ENCODE measurements at regions not wholly inside any gene's neighbourhood (a gene's known extent, or its start where the extent isn't known, plus 50 kb on each side); places are given as distances from the start of the nearest gene placed in this dataset.

DNA sequence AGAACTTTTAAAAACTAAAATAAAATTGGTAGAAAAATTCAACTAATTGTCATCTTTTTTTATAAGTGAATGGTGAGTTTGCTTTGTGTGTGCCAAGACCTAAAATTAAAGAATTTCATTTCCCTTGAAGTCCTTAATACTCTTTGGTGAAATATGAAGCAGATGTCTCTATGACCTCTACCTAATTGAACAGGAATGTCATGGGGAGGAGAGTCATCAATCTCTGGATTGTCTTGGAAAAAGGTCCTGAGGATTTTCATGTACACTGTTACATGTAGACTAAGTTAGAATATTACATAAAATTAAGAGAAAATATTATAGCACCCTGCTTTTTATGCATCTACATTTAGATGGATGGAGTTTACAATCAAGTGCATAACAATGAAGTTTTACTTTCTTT lies 177.9 kb upstream of the LRP1B start:
- Mint-ChIP-seq H3K4me3 (no peak overlapping the region), H3K9me3 (peaks cover 12% of the 10 kb centered on the region), H3K27ac (no peak overlapping the region), H3K27me3 (no peaks in the 10 kb centered on the region), H3K36me3 (ENCODE audit: low read depth) (no peaks in the 10 kb centered on the region), H3K4me1 (no peaks in the 10 kb centered on the region)
- TF ChIP-seq, protein P1, sequence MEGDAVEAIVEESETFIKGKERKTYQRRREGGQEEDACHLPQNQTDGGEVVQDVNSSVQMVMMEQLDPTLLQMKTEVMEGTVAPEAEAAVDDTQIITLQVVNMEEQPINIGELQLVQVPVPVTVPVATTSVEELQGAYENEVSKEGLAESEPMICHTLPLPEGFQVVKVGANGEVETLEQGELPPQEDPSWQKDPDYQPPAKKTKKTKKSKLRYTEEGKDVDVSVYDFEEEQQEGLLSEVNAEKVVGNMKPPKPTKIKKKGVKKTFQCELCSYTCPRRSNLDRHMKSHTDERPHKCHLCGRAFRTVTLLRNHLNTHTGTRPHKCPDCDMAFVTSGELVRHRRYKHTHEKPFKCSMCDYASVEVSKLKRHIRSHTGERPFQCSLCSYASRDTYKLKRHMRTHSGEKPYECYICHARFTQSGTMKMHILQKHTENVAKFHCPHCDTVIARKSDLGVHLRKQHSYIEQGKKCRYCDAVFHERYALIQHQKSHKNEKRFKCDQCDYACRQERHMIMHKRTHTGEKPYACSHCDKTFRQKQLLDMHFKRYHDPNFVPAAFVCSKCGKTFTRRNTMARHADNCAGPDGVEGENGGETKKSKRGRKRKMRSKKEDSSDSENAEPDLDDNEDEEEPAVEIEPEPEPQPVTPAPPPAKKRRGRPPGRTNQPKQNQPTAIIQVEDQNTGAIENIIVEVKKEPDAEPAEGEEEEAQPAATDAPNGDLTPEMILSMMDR (IDR thresholded peaks at IDR 0.05) = no peak
- ChIA-PET POLR2A (no interaction called here), CTCF (no interaction called here)
- no peak for ATAC-seq (ENCODE audit: low read depth)
- DNase-seq = no peak
- intact Hi-C loops (cut with micrococcal nuclease) = no loop called here

DNA sequence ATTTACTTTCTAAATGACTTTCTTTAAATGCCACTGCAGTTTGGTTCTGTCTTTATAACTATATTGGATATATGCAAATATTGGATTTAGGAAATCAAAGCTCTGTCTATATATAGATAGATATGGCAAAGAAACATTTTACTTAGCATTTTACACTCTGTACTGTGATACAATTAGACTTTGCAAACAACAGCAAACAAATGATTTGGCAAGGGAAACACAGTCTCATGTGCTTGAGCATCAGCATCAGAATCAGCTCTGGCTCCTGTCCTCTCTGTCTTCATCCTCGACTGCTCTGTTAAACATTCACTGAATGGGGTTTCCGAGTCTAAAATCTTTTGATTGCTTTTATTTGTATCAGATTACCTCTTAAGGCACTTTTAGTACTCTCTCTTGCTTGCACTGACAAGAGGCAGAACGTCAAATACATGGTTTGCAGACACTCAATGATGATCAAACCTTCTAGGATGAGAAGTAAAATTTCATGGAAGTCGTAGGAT lies 176.8 kb upstream of the LRP1B start:
- peaks cover 12% of the 10 kb centered on the region for H3K9me3 Mint-ChIP-seq
- no peaks in the 10 kb centered on the region for H3K36me3 Mint-ChIP-seq (ENCODE audit: low read depth)
- H3K4me1 Mint-ChIP-seq = no peaks in the 10 kb centered on the region
- ChIA-PET CTCF (no interaction called here), POLR2A (no interaction called here)
- H3K27ac Mint-ChIP-seq = no peak overlapping the region
- no peak overlapping the region for H3K4me3 Mint-ChIP-seq
- DNase-seq (no peak), ATAC-seq (ENCODE audit: low read depth) (no peak)
- intact Hi-C loops (cut with micrococcal nuclease) = no loop called here
- no peaks in the 10 kb centered on the region for H3K27me3 Mint-ChIP-seq
- TF ChIP-seq, protein P1 (IDR thresholded peaks at IDR 0.05) = no peak

DNA sequence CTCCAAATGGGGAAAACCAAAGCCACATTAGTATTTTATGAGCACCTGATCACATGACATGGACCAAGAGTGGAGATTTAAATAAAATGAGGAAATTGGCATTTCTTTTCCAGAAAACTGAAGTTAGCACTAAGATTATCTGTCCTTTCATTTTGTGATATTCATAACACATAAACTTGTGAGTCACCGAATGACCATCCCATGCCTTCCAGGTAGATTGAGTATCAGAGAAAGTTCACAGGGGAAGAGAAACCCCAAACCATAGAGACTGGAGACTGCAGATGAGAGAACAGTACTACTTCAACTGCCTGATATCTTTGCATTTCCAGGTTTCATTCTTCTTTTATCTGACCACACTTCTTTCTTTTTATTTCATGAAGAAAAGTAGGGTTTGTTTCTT lies 176.3 kb upstream of the LRP1B start:
- Mint-ChIP-seq H3K27me3 (no peaks in the 10 kb centered on the region), H3K27ac (no peak overlapping the region), H3K4me3 (no peak overlapping the region), H3K9me3 (peaks cover 12% of the 10 kb centered on the region), H3K4me1 (no peaks in the 10 kb centered on the region), H3K36me3 (ENCODE audit: low read depth) (no peaks in the 10 kb centered on the region)
- ChIA-PET CTCF (no interaction called here), POLR2A (no interaction called here)
- no peak for ATAC-seq (ENCODE audit: low read depth)
- intact Hi-C loops (cut with micrococcal nuclease) = no loop called here
- DNase-seq = no peak
- TF ChIP-seq, protein P1 (IDR thresholded peaks at IDR 0.05) = no peak

DNA sequence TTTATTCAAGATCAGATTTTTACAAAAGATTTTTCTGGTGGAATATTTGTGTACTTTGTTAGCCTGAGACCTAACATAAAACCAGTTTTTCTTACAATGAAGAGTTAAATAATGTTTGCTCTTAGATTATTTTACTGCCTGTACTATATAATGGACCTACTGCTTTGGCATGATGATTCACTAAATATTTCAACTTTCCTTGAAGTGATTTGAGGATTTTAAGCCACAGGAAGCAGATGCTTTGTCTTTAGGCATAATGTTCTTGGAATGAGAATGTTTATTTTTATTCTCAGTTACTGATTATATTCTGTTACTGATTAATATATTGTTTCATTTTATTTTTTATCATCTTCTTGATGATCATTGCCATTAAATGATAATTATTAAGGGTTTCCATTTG lies 175.3 kb upstream of the LRP1B start:
- no peak for DNase-seq
- POLR2A ChIA-PET = no interaction called here
- no peaks in the 10 kb centered on the region for H3K36me3 Mint-ChIP-seq (ENCODE audit: low read depth)
- no peaks in the 10 kb centered on the region for H3K4me1 Mint-ChIP-seq
- ATAC-seq (ENCODE audit: low read depth) = no peak
- TF ChIP-seq, protein P1 (IDR thresholded peaks at IDR 0.05) = no peak
- peaks cover 9% of the 10 kb centered on the region for H3K9me3 Mint-ChIP-seq
- no peaks in the 10 kb centered on the region for H3K27me3 Mint-ChIP-seq
- H3K27ac Mint-ChIP-seq = no peak overlapping the region
- intact Hi-C loops (cut with micrococcal nuclease) = no loop called here
- CTCF ChIA-PET = no interaction called here
- no peak overlapping the region for H3K4me3 Mint-ChIP-seq

DNA sequence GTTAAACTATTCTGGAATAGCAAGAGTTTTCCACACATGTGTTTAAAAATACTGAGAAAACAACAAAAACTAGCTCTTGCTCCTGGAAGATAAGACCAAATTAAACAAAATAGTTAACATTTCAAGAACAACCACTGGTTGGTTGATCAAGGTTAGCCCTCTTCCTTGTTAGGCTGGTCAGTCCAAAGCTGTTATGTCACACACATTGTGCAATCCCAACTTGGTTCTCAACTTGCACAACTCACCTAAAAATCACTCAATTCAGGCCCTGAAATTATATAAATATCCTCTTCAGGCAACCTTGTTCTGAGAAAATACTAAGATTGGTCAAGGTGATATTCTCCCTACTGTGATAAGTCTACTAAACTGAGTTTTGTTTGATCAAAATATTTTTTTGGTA lies 169.7 kb upstream of the LRP1B start:
- H3K4me3 Mint-ChIP-seq = no peak overlapping the region
- CTCF ChIA-PET = no interaction called here
- ATAC-seq (ENCODE audit: low read depth) = no peak

More for the DNA sequence above, 169.7 kb upstream of the LRP1B start:
- intact Hi-C loops (cut with micrococcal nuclease) = no loop called here
- no peaks in the 10 kb centered on the region for H3K9me3 Mint-ChIP-seq
- no peaks in the 10 kb centered on the region for H3K27me3 Mint-ChIP-seq
- TF ChIP-seq, protein P1 (IDR thresholded peaks at IDR 0.05) = no peak
- H3K36me3 Mint-ChIP-seq (ENCODE audit: low read depth) = no peaks in the 10 kb centered on the region
- no peaks in the 10 kb centered on the region for H3K4me1 Mint-ChIP-seq
- DNase-seq = no peak
- no peak overlapping the region for H3K27ac Mint-ChIP-seq
- POLR2A ChIA-PET = no interaction called here
